PC-9 (cell line): ENCODE measurements at regions not wholly inside any gene's neighbourhood (a gene's known extent, or its start where the extent isn't known, plus 50 kb on each side); places are given as distances from the start of the nearest gene placed in this dataset.

Experiments
- BruUV-seq: library from RNA; stranded (reverse); fragments of 400-500 nt; replicated peaks from 2 replicates; lab custom pipeline; 2021; lab: Mats Ljungman, UMichigan
- CTCF ChIA-PET: fragments of 300-600 bp; sonication (Branson Sonifier 250); formaldehyde crosslinking; loops from one replicate; lab custom pipeline; 2022; ENCODE audit warnings: antibody characterized with exemption; lab: Charles Lee
- POLR2A ChIA-PET: fragments of 300-600 bp; sonication (Branson Sonifier 250); formaldehyde crosslinking; loops from one replicate; lab custom pipeline; 2022; ENCODE audit warnings: antibody characterized with exemption; ENCODE audit not compliant: unreplicated experiment; lab: Charles Lee
- DNase-seq, 2 experiments: peaks; one replicate each; pipeline versions ENCODE4 v3.0.0 to v3.0.0-alpha.2; 2015 to 2022; ENCODE audit warnings: mixed read lengths in 1 of 2
- H2AFZ ChIP-seq: fragments of 200-600 bp; sonication (generic); 2 replicates; pipeline ENCODE4 v1.8.1; 2017; ENCODE audit warnings: antibody characterized with exemption
- H3F3A ChIP-seq: fragments of 200-600 bp; sonication (generic); 2 replicates; pipeline ENCODE4 v1.8.1; 2017; ENCODE audit warnings: antibody characterized with exemption, mild to moderate bottlenecking, low read depth; ENCODE audit not compliant: insufficient read depth
- H3K27ac ChIP-seq: fragments of 200-600 bp; sonication (generic); 2 replicates; pipeline ENCODE4 v1.6.1; 2016; ENCODE audit warnings: mixed run types
- H3K27me3 ChIP-seq: fragments of 200-600 bp; sonication (generic); 2 replicates; pipeline ENCODE4 v1.6.1; 2016; ENCODE audit warnings: low read depth, mixed run types; ENCODE audit not compliant: insufficient read depth
- H3K36me3 ChIP-seq: fragments of 200-600 bp; sonication (generic); 2 replicates; pipeline ENCODE4 v1.6.1; 2016; ENCODE audit warnings: low read depth, mixed run types
- H3K4me1 ChIP-seq: fragments of 200-600 bp; sonication (generic); replicated peaks from 2 replicates; pipeline ENCODE4 v1.6.1; 2016; ENCODE audit warnings: mixed run types; ENCODE audit not compliant: insufficient read depth
- H3K4me2 ChIP-seq: fragments of 200-600 bp; sonication (generic); 2 replicates; pipeline ENCODE4 v1.6.1; 2017; ENCODE audit warnings: mixed run types
- H3K4me3 ChIP-seq: fragments of 200-600 bp; sonication (generic); 2 replicates; pipeline ENCODE4 v1.6.1; 2016; ENCODE audit warnings: mixed run types
- H3K79me2 ChIP-seq: fragments of 200-600 bp; sonication (generic); 2 replicates; pipeline ENCODE4 v1.6.1; 2017; ENCODE audit warnings: low read depth, mixed run types
- H3K9me2 ChIP-seq: fragments of 200-600 bp; sonication (generic); 2 replicates; pipeline ENCODE4 v1.8.1; 2017; ENCODE audit warnings: mild to moderate bottlenecking; ENCODE audit not compliant: insufficient read depth
- H3K9me3 ChIP-seq: fragments of 200-600 bp; sonication (generic); 2 replicates; pipeline ENCODE4 v1.8.1; 2016; ENCODE audit warnings: low read depth; ENCODE audit not compliant: insufficient read depth
- H4K20me1 ChIP-seq: fragments of 200-600 bp; sonication (generic); 2 replicates; pipeline ENCODE4 v1.8.1; 2017; ENCODE audit not compliant: insufficient read depth
- EZH2 ChIP-seq: fragments of 200-600 bp; sonication (generic); IDR thresholded peaks from 2 replicates; pipeline ENCODE4 v1.8.0; 2017; ENCODE audit warnings: antibody characterized with exemption, low read depth
- intact Hi-C: fragments of 100-400 bp; cut with micrococcal nuclease; formaldehyde crosslinking; loops from one replicate; pipeline ENCODE4 v1.10.0; 2022; ENCODE audit not compliant: unreplicated experiment
- TF ChIP-seq, protein P1 (sequence below): fragments of 200-600 bp; sonication (generic); conservative IDR thresholded peaks from 2 replicates; pipeline ENCODE4 v1.6.1; 2017; ENCODE audit warnings: mixed run types, antibody characterized with exemption, mild to moderate bottlenecking, moderate library complexity

GRCh38 chr6:903761-904160, 210.8 kb upstream of the EXOC2 start:
- H3K79me2 ChIP-seq: no peaks in the 10 kb centered on the region
- DNase-seq: no peak
- ChIA-PET POLR2A (interaction anchor here (0.7 kb wide), 1 partner anchor 280 kb away, joined by 4 read pairs; no protein-coding TSS in a partner anchor), CTCF (no interaction called here)
- H3K9me2 ChIP-seq: no peaks in the 10 kb centered on the region
- no peaks in the 10 kb centered on the region for H4K20me1 ChIP-seq
- TF ChIP-seq, protein P1, sequence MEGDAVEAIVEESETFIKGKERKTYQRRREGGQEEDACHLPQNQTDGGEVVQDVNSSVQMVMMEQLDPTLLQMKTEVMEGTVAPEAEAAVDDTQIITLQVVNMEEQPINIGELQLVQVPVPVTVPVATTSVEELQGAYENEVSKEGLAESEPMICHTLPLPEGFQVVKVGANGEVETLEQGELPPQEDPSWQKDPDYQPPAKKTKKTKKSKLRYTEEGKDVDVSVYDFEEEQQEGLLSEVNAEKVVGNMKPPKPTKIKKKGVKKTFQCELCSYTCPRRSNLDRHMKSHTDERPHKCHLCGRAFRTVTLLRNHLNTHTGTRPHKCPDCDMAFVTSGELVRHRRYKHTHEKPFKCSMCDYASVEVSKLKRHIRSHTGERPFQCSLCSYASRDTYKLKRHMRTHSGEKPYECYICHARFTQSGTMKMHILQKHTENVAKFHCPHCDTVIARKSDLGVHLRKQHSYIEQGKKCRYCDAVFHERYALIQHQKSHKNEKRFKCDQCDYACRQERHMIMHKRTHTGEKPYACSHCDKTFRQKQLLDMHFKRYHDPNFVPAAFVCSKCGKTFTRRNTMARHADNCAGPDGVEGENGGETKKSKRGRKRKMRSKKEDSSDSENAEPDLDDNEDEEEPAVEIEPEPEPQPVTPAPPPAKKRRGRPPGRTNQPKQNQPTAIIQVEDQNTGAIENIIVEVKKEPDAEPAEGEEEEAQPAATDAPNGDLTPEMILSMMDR: no peak
- no peak for TF ChIP-seq EZH2
- H3K36me3 ChIP-seq: no peaks in the 10 kb centered on the region
- no peak overlapping the region for H3K27ac ChIP-seq
- BruUV-seq: no TSS peak
- no peaks in the 10 kb centered on the region for H3K9me3 ChIP-seq
- H3K4me2 ChIP-seq: no peak overlapping the region
- no peak overlapping the region for H3K4me3 ChIP-seq
- no peaks in the 10 kb centered on the region for H3K27me3 ChIP-seq
- intact Hi-C loops: no loop called here
- no peaks in the 10 kb centered on the region for H3F3A ChIP-seq
- H2AFZ ChIP-seq: no peak overlapping the region
- no peaks in the 10 kb centered on the region for H3K4me1 ChIP-seq

DNA sequence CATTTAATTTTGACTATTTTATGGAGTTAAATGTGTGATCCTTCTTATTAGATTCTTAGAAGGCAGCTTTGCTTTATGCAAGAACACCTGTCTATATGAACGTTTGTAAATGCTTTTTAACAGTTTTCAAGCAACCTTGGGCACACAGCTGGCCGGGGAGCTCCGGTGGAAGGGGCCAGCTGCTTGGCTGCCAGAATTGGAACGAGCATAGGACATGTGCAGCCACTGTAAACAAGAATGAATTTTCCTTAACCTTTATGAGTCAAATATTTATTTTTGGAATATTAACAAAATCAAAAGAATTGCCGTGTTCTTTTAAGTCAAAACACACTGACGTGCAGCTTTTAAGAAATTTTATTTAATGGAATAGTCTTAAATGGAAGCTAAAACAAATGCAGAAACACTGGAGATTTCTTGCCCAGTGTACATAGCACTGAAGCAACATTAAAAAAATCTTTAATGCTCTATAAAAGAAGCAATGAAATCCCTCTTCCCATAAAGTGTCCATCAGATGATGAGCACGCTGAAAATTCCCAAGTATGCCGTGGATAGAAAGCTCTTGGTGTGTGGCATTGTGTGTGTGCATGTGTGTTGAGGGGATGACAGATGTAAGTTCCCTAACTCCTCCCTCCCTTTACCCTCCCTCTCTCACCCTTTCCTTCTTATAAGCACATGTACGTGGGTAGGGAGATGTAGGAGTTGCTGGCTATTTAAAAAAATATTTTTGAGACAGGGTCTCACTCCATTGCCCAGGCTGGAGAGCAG, 208.9 kb upstream of the EXOC2 start:
- Histone ChIP-seq H3K27me3 (no peaks in the 10 kb centered on the region), H3F3A (no peaks in the 10 kb centered on the region), H3K27ac (no peak overlapping the region), H3K4me1 (no peaks in the 10 kb centered on the region), H3K9me3 (no peaks in the 10 kb centered on the region), H3K36me3 (no peaks in the 10 kb centered on the region), H4K20me1 (no peaks in the 10 kb centered on the region), H3K79me2 (no peaks in the 10 kb centered on the region), H2AFZ (no peak overlapping the region), H3K4me3 (no peak overlapping the region), H3K9me2 (no peaks in the 10 kb centered on the region), H3K4me2 (no peak overlapping the region)
- BruUV-seq: no TSS peak
- DNase-seq: no peak
- ChIA-PET POLR2A (no interaction called here), CTCF (no interaction called here)
- TF ChIP-seq, protein P1: no peak
- no peak for TF ChIP-seq EZH2
- intact Hi-C loops: no loop called here

- no peak overlapping the region for H3K27ac ChIP-seq
- BruUV-seq: no TSS peak
- CTCF ChIA-PET: no interaction called here
- POLR2A ChIA-PET: no interaction called here
- H3K79me2 ChIP-seq: no peaks in the 10 kb centered on the region
- no peaks in the 10 kb centered on the region for H3K9me3 ChIP-seq
- TF ChIP-seq, protein P1: no peak
- no peak for TF ChIP-seq EZH2
- H3K36me3 ChIP-seq: no peaks in the 10 kb centered on the region
- no peak overlapping the region for H2AFZ ChIP-seq
- H3K9me2 ChIP-seq: no peaks in the 10 kb centered on the region
- no peaks in the 10 kb centered on the region for H4K20me1 ChIP-seq
- H3K4me1 ChIP-seq: no peaks in the 10 kb centered on the region
- no peak overlapping the region for H3K4me3 ChIP-seq
- H3K4me2 ChIP-seq: no peak overlapping the region
- H3F3A ChIP-seq: no peaks in the 10 kb centered on the region
- H3K27me3 ChIP-seq: no peaks in the 10 kb centered on the region
- intact Hi-C loops: no loop called here
- no peak for DNase-seq
Observed at GRCh38 chr6:900716-901605, 208.0 kb upstream of the EXOC2 start.
